H1 (cell line): ENCODE measurements at regions not wholly inside any gene's neighbourhood (a gene's known extent, or its start where the extent isn't known, plus 50 kb on each side); places are given as distances from the start of the nearest gene placed in this dataset.

ENCODE experiments used
- PHF8 ChIP-seq: fragments of 200-600 bp; sonication (generic); conservative IDR thresholded peaks from 2 replicates; pipeline ENCODE4 v1.7.1; 2012; ENCODE audit warnings: low read depth, mild to moderate bottlenecking, inconsistent platforms, low read length, moderate library complexity
- TF ChIP-seq, protein P1 (sequence below), 3 experiments: IDR thresholded peaks; 1 replicate in 2 of 3; 2 replicates in 1 of 3; pipeline versions ENCODE4 v1.5.1 to v1.6.1; 2011; ENCODE audit warnings: low read length in 3 of 3, mild to moderate bottlenecking in 3 of 3, inconsistent platforms in 2 of 3, low read depth in 1 of 3, moderate library complexity in 1 of 3; ENCODE audit not compliant: insufficient read depth in 1 of 3; ENCODE audit errors: control extremely low read depth in 1 of 3
- TF ChIP-seq, protein P2 (sequence below): IDR thresholded peaks from 2 replicates; pipeline ENCODE4 v1.6.1; 2011; ENCODE audit warnings: low read depth, mild to moderate bottlenecking, low read length; ENCODE audit not compliant: insufficient read depth

DNA sequence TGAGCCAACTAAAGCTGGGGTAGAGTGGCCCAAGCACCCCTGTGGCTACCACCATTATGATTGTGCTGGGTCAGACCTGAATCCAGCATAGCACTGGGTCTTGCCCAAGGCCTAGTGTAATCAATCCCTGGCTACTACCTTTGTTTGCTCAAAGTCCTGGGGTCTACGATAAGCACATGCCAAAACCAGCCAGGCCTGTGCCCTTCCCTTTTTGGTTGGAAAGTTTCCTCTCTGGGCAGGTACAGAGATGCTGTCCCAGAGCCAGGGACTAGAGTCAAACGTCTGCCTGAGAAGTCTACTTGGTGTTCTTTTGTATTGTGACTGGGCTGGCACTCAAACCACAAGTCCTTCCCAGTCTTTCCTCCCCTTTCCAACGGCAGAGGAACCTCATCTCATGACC is 371.5 kb upstream of the MAGEC2 start:
- TF ChIP-seq, protein P1, sequence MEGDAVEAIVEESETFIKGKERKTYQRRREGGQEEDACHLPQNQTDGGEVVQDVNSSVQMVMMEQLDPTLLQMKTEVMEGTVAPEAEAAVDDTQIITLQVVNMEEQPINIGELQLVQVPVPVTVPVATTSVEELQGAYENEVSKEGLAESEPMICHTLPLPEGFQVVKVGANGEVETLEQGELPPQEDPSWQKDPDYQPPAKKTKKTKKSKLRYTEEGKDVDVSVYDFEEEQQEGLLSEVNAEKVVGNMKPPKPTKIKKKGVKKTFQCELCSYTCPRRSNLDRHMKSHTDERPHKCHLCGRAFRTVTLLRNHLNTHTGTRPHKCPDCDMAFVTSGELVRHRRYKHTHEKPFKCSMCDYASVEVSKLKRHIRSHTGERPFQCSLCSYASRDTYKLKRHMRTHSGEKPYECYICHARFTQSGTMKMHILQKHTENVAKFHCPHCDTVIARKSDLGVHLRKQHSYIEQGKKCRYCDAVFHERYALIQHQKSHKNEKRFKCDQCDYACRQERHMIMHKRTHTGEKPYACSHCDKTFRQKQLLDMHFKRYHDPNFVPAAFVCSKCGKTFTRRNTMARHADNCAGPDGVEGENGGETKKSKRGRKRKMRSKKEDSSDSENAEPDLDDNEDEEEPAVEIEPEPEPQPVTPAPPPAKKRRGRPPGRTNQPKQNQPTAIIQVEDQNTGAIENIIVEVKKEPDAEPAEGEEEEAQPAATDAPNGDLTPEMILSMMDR (IDR thresholded peaks at IDR 0.05; ENCODE audit: control extremely low read depth in 1 of 3, insufficient read depth in 1 of 3, low read depth in 1 of 3, low read length in 3 of 3): no peak
- TF ChIP-seq, protein P2, sequence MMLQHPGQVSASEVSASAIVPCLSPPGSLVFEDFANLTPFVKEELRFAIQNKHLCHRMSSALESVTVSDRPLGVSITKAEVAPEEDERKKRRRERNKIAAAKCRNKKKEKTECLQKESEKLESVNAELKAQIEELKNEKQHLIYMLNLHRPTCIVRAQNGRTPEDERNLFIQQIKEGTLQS: no peak
- no peak for TF ChIP-seq PHF8
